ENCODE measurements at regions not wholly inside any gene's neighbourhood (a gene's known extent, or its start where the extent isn't known, plus 50 kb on each side); places are given as distances from the start of the nearest gene placed in this dataset.
"Not testable (repeated sequence)": the region's sequence is repeated elsewhere in the genome, so short reads cannot be mapped to it uniquely, and the experiment has no call there.

- TF ChIP-seq, protein P1, sequence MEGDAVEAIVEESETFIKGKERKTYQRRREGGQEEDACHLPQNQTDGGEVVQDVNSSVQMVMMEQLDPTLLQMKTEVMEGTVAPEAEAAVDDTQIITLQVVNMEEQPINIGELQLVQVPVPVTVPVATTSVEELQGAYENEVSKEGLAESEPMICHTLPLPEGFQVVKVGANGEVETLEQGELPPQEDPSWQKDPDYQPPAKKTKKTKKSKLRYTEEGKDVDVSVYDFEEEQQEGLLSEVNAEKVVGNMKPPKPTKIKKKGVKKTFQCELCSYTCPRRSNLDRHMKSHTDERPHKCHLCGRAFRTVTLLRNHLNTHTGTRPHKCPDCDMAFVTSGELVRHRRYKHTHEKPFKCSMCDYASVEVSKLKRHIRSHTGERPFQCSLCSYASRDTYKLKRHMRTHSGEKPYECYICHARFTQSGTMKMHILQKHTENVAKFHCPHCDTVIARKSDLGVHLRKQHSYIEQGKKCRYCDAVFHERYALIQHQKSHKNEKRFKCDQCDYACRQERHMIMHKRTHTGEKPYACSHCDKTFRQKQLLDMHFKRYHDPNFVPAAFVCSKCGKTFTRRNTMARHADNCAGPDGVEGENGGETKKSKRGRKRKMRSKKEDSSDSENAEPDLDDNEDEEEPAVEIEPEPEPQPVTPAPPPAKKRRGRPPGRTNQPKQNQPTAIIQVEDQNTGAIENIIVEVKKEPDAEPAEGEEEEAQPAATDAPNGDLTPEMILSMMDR (IDR thresholded peaks at IDR 0.05; ENCODE audit: low read depth, low read length) = no peak
Measured at GRCh38 chr22:22359465-22359864, 114.9 kb downstream of the VPREB1 start.

GRCh38 chr22:22360014-22360413 is 115.4 kb downstream of the VPREB1 start:
- TF ChIP-seq, protein P1 (IDR thresholded peaks at IDR 0.05; ENCODE audit: low read depth, low read length) = no peak
- no peak for DNase-seq (ENCODE audit: extremely low read depth, low read depth)

More at GRCh38 chr22:22359465-22359864, 114.9 kb downstream of the VPREB1 start:
- DNase-seq (ENCODE audit: extremely low read depth, low read depth) = no peak

- TF ChIP-seq, protein P1 (IDR thresholded peaks at IDR 0.05; ENCODE audit: low read depth, low read length) = no peak
Measured at GRCh38 chr22:22362311-22362710, 117.7 kb downstream of the VPREB1 start.

GRCh38 chr22:22362936-22363335 is 118.3 kb downstream of the VPREB1 start:
- no peak for DNase-seq (ENCODE audit: extremely low read depth, low read depth)
- TF ChIP-seq, protein P1 (IDR thresholded peaks at IDR 0.05; ENCODE audit: low read depth, low read length) = no peak

More at GRCh38 chr22:22362311-22362710, 117.7 kb downstream of the VPREB1 start:
- no peak for DNase-seq (ENCODE audit: extremely low read depth, low read depth)

DNA sequence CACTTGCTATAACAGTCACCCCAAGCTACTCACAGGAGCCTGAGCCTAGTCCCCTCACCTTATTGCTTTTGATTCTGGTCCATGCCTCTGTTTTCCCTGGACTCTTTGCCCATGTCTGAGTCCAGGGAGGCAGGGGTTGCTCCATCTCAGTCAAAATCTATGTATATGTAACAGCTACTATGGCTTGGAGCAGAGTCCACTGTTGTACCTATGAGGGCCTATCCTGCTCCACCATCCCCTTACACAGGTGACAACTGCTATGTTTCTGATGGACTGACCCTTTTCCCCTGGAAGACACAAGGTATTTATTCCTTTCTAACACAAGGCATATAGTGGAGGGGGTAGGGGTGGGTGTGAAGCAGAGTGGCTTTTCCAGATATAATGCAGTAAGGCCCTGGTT is 119.6 kb downstream of the VPREB1 start:
- DNase-seq (ENCODE audit: extremely low read depth, low read depth) = no peak
- TF ChIP-seq, protein P1 (IDR thresholded peaks at IDR 0.05; ENCODE audit: low read depth, low read length) = no peak

DNA sequence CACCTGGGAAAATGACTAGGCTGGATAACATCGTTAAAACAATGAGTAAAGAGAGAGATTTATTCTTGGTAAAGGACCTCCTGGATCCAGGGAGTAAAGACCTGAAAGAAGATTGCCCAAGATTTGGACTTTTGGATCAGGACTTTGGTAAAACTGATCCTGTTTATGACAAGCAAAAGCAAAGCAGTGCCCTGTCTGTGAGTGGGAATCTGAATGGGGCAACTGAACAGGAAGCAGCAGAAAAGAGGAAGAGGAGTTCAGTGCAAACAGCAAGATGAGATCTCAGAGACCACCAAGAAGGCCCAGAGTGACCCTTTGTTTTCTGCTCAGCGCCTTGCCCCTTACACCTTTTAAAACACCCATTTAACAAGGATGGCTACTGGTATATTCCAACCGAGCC is 122.0 kb downstream of the VPREB1 start:
- DNase-seq (ENCODE audit: extremely low read depth, low read depth) = no peak

GRCh38 chr22:22368516-22368915 is 123.9 kb downstream of the VPREB1 start:
- TF ChIP-seq, protein P1 (IDR thresholded peaks at IDR 0.05; ENCODE audit: low read depth, low read length) = no peak
- no peak for DNase-seq (ENCODE audit: extremely low read depth, low read depth)

More for the DNA sequence above, 122.0 kb downstream of the VPREB1 start:
- TF ChIP-seq, protein P1 (IDR thresholded peaks at IDR 0.05; ENCODE audit: low read depth, low read length) = no peak

DNA sequence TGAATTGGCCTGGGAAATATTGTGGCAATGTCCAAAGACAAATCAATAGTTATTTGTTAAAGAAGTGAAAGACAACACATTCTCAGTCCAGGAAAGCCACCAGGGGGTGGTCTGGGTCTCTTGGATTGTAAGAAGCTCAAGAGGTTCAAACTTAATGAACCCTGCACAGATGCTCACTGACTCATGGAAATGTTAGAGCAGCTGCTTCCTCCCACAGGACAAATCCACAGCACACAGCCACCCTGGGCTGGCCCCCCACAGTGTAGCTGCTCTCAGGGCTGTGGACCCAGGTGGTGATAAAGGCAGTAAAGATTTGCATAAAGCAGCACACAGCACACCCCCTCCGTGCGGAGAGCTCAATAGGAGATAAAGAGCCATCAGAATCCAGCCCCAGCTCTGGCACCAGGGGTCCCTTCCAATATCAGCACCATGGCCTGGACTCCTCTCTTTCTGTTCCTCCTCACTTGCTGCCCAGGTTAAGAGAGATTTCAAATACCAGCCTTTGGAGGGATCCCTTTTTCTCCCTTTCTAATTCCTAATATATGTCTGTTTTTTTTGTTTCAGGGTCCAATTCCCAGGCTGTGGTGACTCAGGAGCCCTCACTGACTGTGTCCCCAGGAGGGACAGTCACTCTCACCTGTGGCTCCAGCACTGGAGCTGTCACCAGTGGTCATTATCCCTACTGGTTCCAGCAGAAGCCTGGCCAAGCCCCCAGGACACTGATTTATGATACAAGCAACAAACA is 124.8 kb downstream of the VPREB1 start:
- not testable (repeated sequence) for DNase-seq (ENCODE audit: extremely low read depth, low read depth)

Data from AG09319 (cell line).